ENCODE measurements at regions not wholly inside any gene's neighbourhood (a gene's known extent, or its start where the extent isn't known, plus 50 kb on each side); places are given as distances from the start of the nearest gene placed in this dataset.

DNA sequence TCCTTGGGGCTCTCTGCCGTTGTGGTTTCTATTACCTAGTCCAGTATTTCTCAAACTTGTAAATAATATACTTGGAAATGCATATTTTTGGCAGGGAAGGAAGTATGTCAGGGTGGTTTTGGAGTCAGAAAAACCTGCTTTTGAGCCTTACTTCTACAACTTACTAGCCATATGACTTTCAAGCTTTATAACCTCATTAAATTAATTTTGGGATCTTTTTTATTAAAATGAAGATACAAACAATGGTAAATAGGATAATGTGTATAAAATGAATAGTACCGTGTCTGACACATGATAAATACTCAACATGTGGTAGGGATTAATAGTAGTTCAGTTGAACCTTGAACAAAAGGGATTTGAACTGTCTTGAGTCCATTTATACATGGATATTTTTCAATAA is 406.3 kb downstream of the ATP23 start:
- Histone ChIP-seq H3K36me3 (replicated peaks in 1 of 2; ENCODE audit: control extremely low read depth in 1 of 2, control insufficient read depth in 1 of 2, extremely low read depth in 1 of 2, insufficient read depth in 2 of 2, low read length in 1 of 2) (no peaks in the 10 kb centered on the region), H3K4me1 (ENCODE audit: control insufficient read depth in 2 of 2, insufficient read depth in 2 of 2, low read length in 2 of 2) (no peaks in the 10 kb centered on the region), H3K27me3 (replicated peaks in 1 of 4; ENCODE audit: control extremely low read depth in 1 of 4, control insufficient read depth in 3 of 4, insufficient read depth in 4 of 4, low read length in 3 of 4) (no peaks in the 10 kb centered on the region), H2AFZ (ENCODE audit: insufficient read depth, low read depth, low read length, poor library complexity, severe bottlenecking) (no peak overlapping the region), H3K4me3 (ENCODE audit: control extremely low read depth in 1 of 5, extremely low read depth in 1 of 5, insufficient read depth in 1 of 5, low read depth in 2 of 5, low read length in 4 of 5) (no peak overlapping the region), H3K4me2 (replicated peaks; ENCODE audit: low read depth, low read length, poor library complexity, severe bottlenecking) (no peak overlapping the region), H3K27ac (ENCODE audit: low read length in 2 of 2) (no peak overlapping the region), H4K20me1 (ENCODE audit: control insufficient read depth, insufficient read depth, low read length, poor library complexity, severe bottlenecking) (no peaks in the 10 kb centered on the region), H3K9me3 (ENCODE audit: control extremely low read depth in 1 of 3, control insufficient read depth in 2 of 3, insufficient read depth in 1 of 3, low read length in 2 of 3) (no peaks in the 10 kb centered on the region), H3K9ac (ENCODE audit: low read length) (no peak overlapping the region), H3K79me2 (ENCODE audit: control insufficient read depth, insufficient read depth, low read length) (no peaks in the 10 kb centered on the region)
- Mint-ChIP-seq H3K9me3 (ENCODE audit: insufficient read depth) (no peaks in the 10 kb centered on the region), H3K27ac (no peak overlapping the region), H3K4me3 (no peak overlapping the region), H3K27me3 (peaks cover 17% of the 10 kb centered on the region), H3K4me1 (no peaks in the 10 kb centered on the region)
- ATAC-seq (ENCODE audit: low read depth), result no peak
- TF ChIP-seq, protein P1, sequence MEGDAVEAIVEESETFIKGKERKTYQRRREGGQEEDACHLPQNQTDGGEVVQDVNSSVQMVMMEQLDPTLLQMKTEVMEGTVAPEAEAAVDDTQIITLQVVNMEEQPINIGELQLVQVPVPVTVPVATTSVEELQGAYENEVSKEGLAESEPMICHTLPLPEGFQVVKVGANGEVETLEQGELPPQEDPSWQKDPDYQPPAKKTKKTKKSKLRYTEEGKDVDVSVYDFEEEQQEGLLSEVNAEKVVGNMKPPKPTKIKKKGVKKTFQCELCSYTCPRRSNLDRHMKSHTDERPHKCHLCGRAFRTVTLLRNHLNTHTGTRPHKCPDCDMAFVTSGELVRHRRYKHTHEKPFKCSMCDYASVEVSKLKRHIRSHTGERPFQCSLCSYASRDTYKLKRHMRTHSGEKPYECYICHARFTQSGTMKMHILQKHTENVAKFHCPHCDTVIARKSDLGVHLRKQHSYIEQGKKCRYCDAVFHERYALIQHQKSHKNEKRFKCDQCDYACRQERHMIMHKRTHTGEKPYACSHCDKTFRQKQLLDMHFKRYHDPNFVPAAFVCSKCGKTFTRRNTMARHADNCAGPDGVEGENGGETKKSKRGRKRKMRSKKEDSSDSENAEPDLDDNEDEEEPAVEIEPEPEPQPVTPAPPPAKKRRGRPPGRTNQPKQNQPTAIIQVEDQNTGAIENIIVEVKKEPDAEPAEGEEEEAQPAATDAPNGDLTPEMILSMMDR (IDR thresholded peaks at IDR 0.05), result no peak
- no peak for TF ChIP-seq EZH2 (IDR thresholded peaks at IDR 0.05; ENCODE audit: borderline replicate concordance, insufficient read depth, low read depth, low read length, poor library complexity, severe bottlenecking)
- DNase-seq, result no peak
- CTCF ChIA-PET, result interaction anchor here (1.0 to 3.3 kb wide), 2 partner anchors 10 to 15 kb away, joined by 3 to 19 read pairs; no protein-coding TSS in a partner anchor
- intact Hi-C loops (cut with micrococcal nuclease), result loop anchor here (5.0 kb wide), 1 partner anchor 820 kb away; no protein-coding TSS in a partner anchor
- POLR2A ChIA-PET, result no interaction called here
- no CpG with 5 or more reads among the region's 2 CpGs for WGBS (ENCODE audit: insufficient coverage)

DNA sequence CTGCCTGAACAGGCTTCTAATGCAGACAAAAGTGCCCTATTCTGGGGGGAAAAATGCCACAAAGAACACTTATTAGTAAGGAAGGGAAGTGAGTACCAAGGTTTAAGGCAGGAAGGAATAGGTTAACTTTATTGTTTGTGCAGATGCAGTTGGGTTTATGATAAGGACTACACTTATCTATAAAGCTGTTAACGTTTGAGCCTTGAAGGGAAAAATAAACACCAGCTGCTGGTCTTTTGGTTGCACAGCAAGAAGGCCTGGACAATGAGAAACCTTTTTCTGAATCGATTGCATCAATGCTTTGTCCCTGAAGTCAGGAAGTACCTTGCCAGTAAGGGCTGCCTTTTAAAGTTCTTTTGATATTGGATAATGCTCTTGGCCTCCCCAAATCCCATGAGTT is 407.8 kb downstream of the ATP23 start:
- Mint-ChIP-seq H3K27me3 (peaks cover 25% of the 10 kb centered on the region), H3K27ac (no peak overlapping the region), H3K4me3 (no peak overlapping the region), H3K9me3 (ENCODE audit: insufficient read depth) (no peaks in the 10 kb centered on the region), H3K4me1 (no peaks in the 10 kb centered on the region)
- no peaks in the 10 kb centered on the region for H3K9me3 ChIP-seq (ENCODE audit: control extremely low read depth in 1 of 3, control insufficient read depth in 2 of 3, insufficient read depth in 1 of 3, low read length in 2 of 3)
- H3K27ac ChIP-seq (ENCODE audit: low read length in 2 of 2), result no peak overlapping the region
- TF ChIP-seq EZH2 (IDR thresholded peaks at IDR 0.05; ENCODE audit: borderline replicate concordance, insufficient read depth, low read depth, low read length, poor library complexity, severe bottlenecking), result no peak
- TF ChIP-seq, protein P1 (IDR thresholded peaks at IDR 0.05), result no peak
- intact Hi-C loops (cut with micrococcal nuclease), result loop anchor here (5.0 kb wide), 1 partner anchor 818 kb away; no protein-coding TSS in a partner anchor
- DNase-seq, result no peak
- H3K4me3 ChIP-seq (ENCODE audit: control extremely low read depth in 1 of 5, extremely low read depth in 1 of 5, insufficient read depth in 1 of 5, low read depth in 2 of 5, low read length in 4 of 5), result no peak overlapping the region
- CTCF ChIA-PET, result interaction anchor here (0.8 to 3.3 kb wide), 2 partner anchors 9 to 25 kb away, joined by 3 to 19 read pairs; no protein-coding TSS in a partner anchor
- no peaks in the 10 kb centered on the region for H3K27me3 ChIP-seq (replicated peaks in 1 of 4; ENCODE audit: control extremely low read depth in 1 of 4, control insufficient read depth in 3 of 4, insufficient read depth in 4 of 4, low read length in 3 of 4)
- no peak overlapping the region for H3K4me2 ChIP-seq (replicated peaks; ENCODE audit: low read depth, low read length, poor library complexity, severe bottlenecking)
- no peaks in the 10 kb centered on the region for H4K20me1 ChIP-seq (ENCODE audit: control insufficient read depth, insufficient read depth, low read length, poor library complexity, severe bottlenecking)
- 77% methylated on average over 2 of the region's 2 CpGs for WGBS (ENCODE audit: insufficient coverage)
- H3K79me2 ChIP-seq (ENCODE audit: control insufficient read depth, insufficient read depth, low read length), result no peaks in the 10 kb centered on the region
- H3K4me1 ChIP-seq (ENCODE audit: control insufficient read depth in 2 of 2, insufficient read depth in 2 of 2, low read length in 2 of 2), result no peaks in the 10 kb centered on the region
- H3K9ac ChIP-seq (ENCODE audit: low read length), result no peak overlapping the region
- H2AFZ ChIP-seq (ENCODE audit: insufficient read depth, low read depth, low read length, poor library complexity, severe bottlenecking), result no peak overlapping the region
- H3K36me3 ChIP-seq (replicated peaks in 1 of 2; ENCODE audit: control extremely low read depth in 1 of 2, control insufficient read depth in 1 of 2, extremely low read depth in 1 of 2, insufficient read depth in 2 of 2, low read length in 1 of 2), result no peaks in the 10 kb centered on the region
- ATAC-seq (ENCODE audit: low read depth), result no peak
- POLR2A ChIA-PET, result no interaction called here

Measured in B cell (primary cell).